Gastrocnemius medialis (tissue), 4 donors: ENCODE measurements at regions not wholly inside any gene's neighbourhood (a gene's known extent, or its start where the extent isn't known, plus 50 kb on each side); places are given as distances from the start of the nearest gene placed in this dataset.
"Not testable (repeated sequence)": the region's sequence is repeated elsewhere in the genome, so short reads cannot be mapped to it uniquely, and the experiment has no call there.

Experiments used
- CTCF ChIP-seq, 5 experiments: fragments of 450-650 bp in 3 of 5; fragments of 200-600 bp in 2 of 5; sonication (generic) in 2 of 5; IDR thresholded peaks in 4 of 5; conservative IDR thresholded peaks in 1 of 5; 1 replicate in 4 of 5; 2 replicates in 1 of 5; pipeline ENCODE4 v1.5.1; 2016 to 2019; ENCODE audit warnings: antibody characterized with exemption in 5 of 5, mild to moderate bottlenecking in 3 of 5, moderate library complexity in 3 of 5
- POLR2A ChIP-seq, 2 donors: fragments of 450-650 bp; IDR thresholded peaks; one replicate each; pipeline ENCODE4 v1.6.1; 2017; ENCODE audit warnings: antibody characterized with exemption in 2 of 2, mild to moderate bottlenecking in 2 of 2, moderate library complexity in 2 of 2

- not testable (repeated sequence) for TF ChIP-seq CTCF (IDR thresholded peaks at IDR 0.05 in 4 of 5, conservative IDR thresholded peaks at IDR 0.05 in 1 of 5); POLR2A (IDR thresholded peaks at IDR 0.05)
Measured at GRCh38 chr12:31162896-31163560, 89.4 kb downstream of the DDX11 start.
